Lung (tissue), 11 donors: ENCODE measurements at regions not wholly inside any gene's neighbourhood (a gene's known extent, or its start where the extent isn't known, plus 50 kb on each side); places are given as distances from the start of the nearest gene placed in this dataset.

Source experiments
- ATAC-seq: fragments of 200-7000 bp; cut with Tn5 transposase; one replicate; pipeline ENCODE4 v1.9.1; 2020; ENCODE audit warnings: moderate number of reproducible peaks; ENCODE audit not compliant: insufficient read depth, low FRiP score
- DNase-seq, 3 donors: peaks; one replicate each; pipeline ENCODE4 v3.0.0-alpha.2; 2013 to 2017
- H3K27ac ChIP-seq, 2 donors: one replicate each; pipeline ENCODE4 v1.5.1; 2013; ENCODE audit warnings: mild to moderate bottlenecking in 2 of 2, moderate library complexity in 2 of 2, control low read depth in 1 of 2, inconsistent platforms in 1 of 2, low read depth in 1 of 2, low read length in 1 of 2
- H3K27me3 ChIP-seq, 3 donors: one replicate each; pipeline ENCODE4 v1.5.1; 2013; ENCODE audit warnings: low read length in 2 of 3; ENCODE audit not compliant: control insufficient read depth in 3 of 3, insufficient read depth in 3 of 3
- H3K36me3 ChIP-seq, 4 donors: one replicate each; pipeline ENCODE4 v1.5.1; 2013; ENCODE audit warnings: low read length in 4 of 4, mild to moderate bottlenecking in 1 of 4, moderate library complexity in 1 of 4; ENCODE audit not compliant: control insufficient read depth in 4 of 4, insufficient read depth in 4 of 4
- H3K4me1 ChIP-seq, 5 donors: one replicate each; pipeline ENCODE4 v1.5.1; 2013; ENCODE audit warnings: low read length in 5 of 5, mild to moderate bottlenecking in 2 of 5, moderate library complexity in 1 of 5; ENCODE audit not compliant: control insufficient read depth in 5 of 5, insufficient read depth in 5 of 5
- H3K4me3 ChIP-seq: one replicate; pipeline ENCODE4 v1.5.1; 2013; ENCODE audit warnings: mild to moderate bottlenecking, control low read depth, moderate library complexity
- H3K9ac ChIP-seq, 2 donors: one replicate each; pipeline ENCODE4 v1.5.1; 2013; ENCODE audit warnings: low read length in 2 of 2, control low read depth in 1 of 2; ENCODE audit not compliant: insufficient read depth in 1 of 2
- H3K9me3 ChIP-seq, 4 donors: one replicate each; pipeline ENCODE4 v1.5.1; 2013; ENCODE audit warnings: low read length in 3 of 4, mild to moderate bottlenecking in 1 of 4, moderate library complexity in 1 of 4; ENCODE audit not compliant: control insufficient read depth in 4 of 4, insufficient read depth in 3 of 4
- WGBS, 2 donors: extraction: QIAGEN DNeasy Blood & Tissue Kit; methylation state at CpG; one replicate each; pipeline ENCODE4 v1.1.7; 2013; 5-methylcytosine and 5-hydroxymethylcytosine counted together
- TF ChIP-seq, protein P1 (sequence below): IDR thresholded peaks from 2 replicates; pipeline ENCODE4 v1.5.1; 2012; ENCODE audit warnings: mild to moderate bottlenecking; ENCODE audit errors: control extremely low read depth, extremely low read depth
- donor health status: control.
- donor health status: control.
- donor health status: Bipolar disorder and iron deficiency.
- donor health status: healthy.
- donor health status: DM: yes; HTN: yes; CAD: no.

DNA sequence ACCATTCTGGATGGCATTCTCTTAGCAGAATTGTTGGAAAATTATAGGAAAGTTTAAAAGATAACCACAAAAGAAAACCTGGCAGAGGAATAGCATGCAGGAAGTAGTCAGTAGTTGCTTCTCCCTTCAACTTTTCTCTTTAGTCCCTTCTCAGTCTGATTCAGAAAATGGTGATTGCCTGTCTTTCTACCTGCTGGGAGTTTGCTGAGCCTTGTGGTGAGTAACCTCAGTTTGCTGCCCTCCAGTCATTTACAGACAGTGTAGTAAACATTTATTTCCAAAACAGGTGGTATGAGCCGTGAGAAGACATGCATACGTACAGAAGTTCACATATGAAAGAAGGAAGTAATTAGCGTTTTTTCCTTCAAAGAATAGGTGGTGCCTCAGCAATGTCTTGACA, 224.7 kb upstream of the POU1F1 start:
- Histone ChIP-seq H3K9me3 (no peaks in the 10 kb centered on the region), H3K27ac (no peak overlapping the region), H3K4me3 (no peak overlapping the region), H3K36me3 (no peaks in the 10 kb centered on the region), H3K4me1 (no peaks in the 10 kb centered on the region), H3K9ac (no peak overlapping the region), H3K27me3 (no peaks in the 10 kb centered on the region)
- DNase-seq (no peak), ATAC-seq (no peak)
- WGBS, 2 donors, result 54 to 60% methylated on average over 3 of the region's 3 CpGs
- TF ChIP-seq, protein P1, sequence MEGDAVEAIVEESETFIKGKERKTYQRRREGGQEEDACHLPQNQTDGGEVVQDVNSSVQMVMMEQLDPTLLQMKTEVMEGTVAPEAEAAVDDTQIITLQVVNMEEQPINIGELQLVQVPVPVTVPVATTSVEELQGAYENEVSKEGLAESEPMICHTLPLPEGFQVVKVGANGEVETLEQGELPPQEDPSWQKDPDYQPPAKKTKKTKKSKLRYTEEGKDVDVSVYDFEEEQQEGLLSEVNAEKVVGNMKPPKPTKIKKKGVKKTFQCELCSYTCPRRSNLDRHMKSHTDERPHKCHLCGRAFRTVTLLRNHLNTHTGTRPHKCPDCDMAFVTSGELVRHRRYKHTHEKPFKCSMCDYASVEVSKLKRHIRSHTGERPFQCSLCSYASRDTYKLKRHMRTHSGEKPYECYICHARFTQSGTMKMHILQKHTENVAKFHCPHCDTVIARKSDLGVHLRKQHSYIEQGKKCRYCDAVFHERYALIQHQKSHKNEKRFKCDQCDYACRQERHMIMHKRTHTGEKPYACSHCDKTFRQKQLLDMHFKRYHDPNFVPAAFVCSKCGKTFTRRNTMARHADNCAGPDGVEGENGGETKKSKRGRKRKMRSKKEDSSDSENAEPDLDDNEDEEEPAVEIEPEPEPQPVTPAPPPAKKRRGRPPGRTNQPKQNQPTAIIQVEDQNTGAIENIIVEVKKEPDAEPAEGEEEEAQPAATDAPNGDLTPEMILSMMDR, result no peak

- ATAC-seq, result no peak
These were observed 222.1 kb upstream of the POU1F1 start for GRCh38 chr3:87498358-87499080.

GRCh38 chr3:87495938-87496337, 219.6 kb upstream of the POU1F1 start:
- TF ChIP-seq, protein P1, result no peak
- H3K27me3 ChIP-seq, result no peaks in the 10 kb centered on the region
- no peaks in the 10 kb centered on the region for H3K9me3 ChIP-seq
- DNase-seq (no peak), ATAC-seq (no peak)
- H3K4me3 ChIP-seq, result no peak overlapping the region
- no peaks in the 10 kb centered on the region for H3K36me3 ChIP-seq
- no peak overlapping the region for H3K9ac ChIP-seq
- no peak overlapping the region for H3K27ac ChIP-seq
- no peaks in the 10 kb centered on the region for H3K4me1 ChIP-seq
- 76 to 89% methylated on average over 1 of the region's 1 CpG for WGBS, 2 donors

More at GRCh38 chr3:87498358-87499080, 222.1 kb upstream of the POU1F1 start:
- H3K36me3 ChIP-seq, result no peaks in the 10 kb centered on the region
- WGBS, 2 donors, result 84 to 88% methylated on average over 1 of the region's 1 CpG
- H3K4me3 ChIP-seq, result no peak overlapping the region
- TF ChIP-seq, protein P1, result no peak
- no peak overlapping the region for H3K27ac ChIP-seq
- H3K9ac ChIP-seq, result no peak overlapping the region
- no peaks in the 10 kb centered on the region for H3K4me1 ChIP-seq
- no peak for DNase-seq
- no peaks in the 10 kb centered on the region for H3K27me3 ChIP-seq
- H3K9me3 ChIP-seq, result no peaks in the 10 kb centered on the region

- no peak overlapping the region for H3K27ac ChIP-seq
- ATAC-seq (no peak), DNase-seq (no peak)
- H3K4me1 ChIP-seq, result no peaks in the 10 kb centered on the region
- no peak overlapping the region for H3K4me3 ChIP-seq
- TF ChIP-seq, protein P1, result no peak
- no peaks in the 10 kb centered on the region for H3K36me3 ChIP-seq
- H3K27me3 ChIP-seq, result no peaks in the 10 kb centered on the region
- no peaks in the 10 kb centered on the region for H3K9me3 ChIP-seq
- H3K9ac ChIP-seq, result no peak overlapping the region
- 74 to 77% methylated on average over 1 of the region's 1 CpG for WGBS, 2 donors
These were observed 217.9 kb upstream of the POU1F1 start for GRCh38 chr3:87494264-87494663.
